WTC11 (cell line): ENCODE measurements at regions not wholly inside any gene's neighbourhood (a gene's known extent, or its start where the extent isn't known, plus 50 kb on each side); places are given as distances from the start of the nearest gene placed in this dataset.

Experiments
- ATAC-seq: fragments of 200-7000 bp; cut with Tn5 transposase; 2 replicates; pipeline ENCODE4 v1.10.0; 2021; ENCODE audit warnings: mild to moderate bottlenecking, moderate library complexity
- CTCF ChIA-PET: fragments of 300-600 bp; sonication (Branson Sonifier 250); formaldehyde crosslinking; loops from one replicate; lab custom pipeline; 2021; ENCODE audit warnings: antibody characterized with exemption; lab: Charles Lee
- POLR2A ChIA-PET: fragments of 350-600 bp; sonication (Branson Sonifier 250); formaldehyde crosslinking; loops from one replicate; lab custom pipeline; 2021; ENCODE audit warnings: antibody characterized with exemption; lab: Charles Lee
- DNase-seq: peaks from one replicate; pipeline ENCODE4 v3.0.0; 2021; ENCODE audit warnings: low spot score
- H3K27ac Mint-ChIP-seq: 2 replicates; pipeline ENCODE4 v1.8.0; 2021; ENCODE audit warnings: mixed read lengths
- H3K27me3 Mint-ChIP-seq: 2 replicates; pipeline ENCODE4 v1.8.0; 2021; ENCODE audit warnings: low read depth, mild to moderate bottlenecking, moderate library complexity, mixed read lengths
- H3K36me3 Mint-ChIP-seq: 2 replicates; pipeline ENCODE4 v1.8.0; 2021; ENCODE audit warnings: mixed read lengths
- H3K4me1 Mint-ChIP-seq: 2 replicates; pipeline ENCODE4 v1.8.0; 2022; ENCODE audit warnings: mixed read lengths
- H3K4me3 Mint-ChIP-seq: 2 replicates; pipeline ENCODE4 v1.8.0; 2021; ENCODE audit warnings: mild to moderate bottlenecking, moderate library complexity, mixed read lengths
- H3K9me3 Mint-ChIP-seq: 2 replicates; pipeline ENCODE4 v1.8.0; 2021; ENCODE audit warnings: mixed read lengths
- ATF6 ChIP-seq: sonication (generic); formaldehyde crosslinking; IDR thresholded peaks from 2 replicates; pipeline ENCODE4 v1.8.1; 2023; ENCODE audit warnings: mild to moderate bottlenecking, missing genetic modification reagents
- CDX4 ChIP-seq: fragments of 250-450 bp; sonication (Bioruptor Pico); IDR thresholded peaks from 2 replicates; pipeline ENCODE4 v1.9.0; 2021; ENCODE audit warnings: moderate library complexity, mild to moderate bottlenecking, inconsistent platforms, borderline replicate concordance
- ERG ChIP-seq: fragments of 250-450 bp; sonication (Bioruptor Pico); IDR thresholded peaks from 2 replicates; pipeline ENCODE4 v1.8.0; 2021; ENCODE audit warnings: mild to moderate bottlenecking
- ETV6 ChIP-seq: sonication (generic); formaldehyde crosslinking; IDR thresholded peaks from 2 replicates; pipeline ENCODE4 v1.8.1; 2022; ENCODE audit warnings: mild to moderate bottlenecking, missing genetic modification reagents
- FOXJ3 ChIP-seq: sonication (generic); formaldehyde crosslinking; IDR thresholded peaks from 2 replicates; pipeline ENCODE4 v1.9.0; 2021; ENCODE audit warnings: missing genetic modification reagents, mild to moderate bottlenecking, borderline replicate concordance
- GABPB1 ChIP-seq: sonication (generic); formaldehyde crosslinking; IDR thresholded peaks from 2 replicates; pipeline ENCODE4 v1.8.1; 2023; ENCODE audit warnings: mild to moderate bottlenecking, missing genetic modification reagents
- HMGA2 ChIP-seq: fragments of 250-450 bp; sonication (Bioruptor Pico); IDR thresholded peaks from 2 replicates; pipeline ENCODE4 v1.4.0; 2021; ENCODE audit warnings: mild to moderate bottlenecking, moderate library complexity
- JAZF1 ChIP-seq: fragments of 250-450 bp; sonication (Bioruptor Pico); IDR thresholded peaks from 2 replicates; pipeline ENCODE4 v1.9.0; 2021; ENCODE audit warnings: moderate library complexity, mild to moderate bottlenecking, inconsistent platforms
- MAX ChIP-seq: sonication (generic); formaldehyde crosslinking; IDR thresholded peaks from 2 replicates; pipeline ENCODE4 v1.8.0; 2022; ENCODE audit warnings: mild to moderate bottlenecking, missing genetic modification reagents
- MXD4 ChIP-seq: fragments of 250-450 bp; sonication (Bioruptor Pico); IDR thresholded peaks from 2 replicates; pipeline ENCODE4 v1.8.0; 2021; ENCODE audit warnings: mild to moderate bottlenecking, moderate library complexity, borderline replicate concordance
- NFATC4 ChIP-seq: fragments of 250-450 bp; sonication (Bioruptor Pico); IDR thresholded peaks from 2 replicates; pipeline ENCODE4 v1.9.0; 2021; ENCODE audit warnings: mild to moderate bottlenecking
- NFE2L1 ChIP-seq: sonication (generic); formaldehyde crosslinking; IDR thresholded peaks from 2 replicates; pipeline ENCODE4 v1.8.1; 2023; ENCODE audit warnings: missing genetic modification reagents
- OVOL2 ChIP-seq: fragments of 250-450 bp; sonication (Bioruptor Pico); IDR thresholded peaks from 2 replicates; pipeline ENCODE4 v1.9.0; 2021; ENCODE audit warnings: mild to moderate bottlenecking, borderline replicate concordance
- TEAD4 ChIP-seq: sonication (generic); formaldehyde crosslinking; IDR thresholded peaks from 2 replicates; pipeline ENCODE4 v1.8.0; 2022; ENCODE audit warnings: mild to moderate bottlenecking, missing genetic modification reagents
- ZBTB21 ChIP-seq: sonication (generic); formaldehyde crosslinking; IDR thresholded peaks from 2 replicates; pipeline ENCODE4 v1.8.1; 2023; ENCODE audit warnings: mild to moderate bottlenecking, missing genetic modification reagents, borderline replicate concordance
- ZNF281 ChIP-seq: sonication (generic); formaldehyde crosslinking; IDR thresholded peaks from 2 replicates; pipeline ENCODE4 v1.8.0; 2023; ENCODE audit warnings: mild to moderate bottlenecking, missing genetic modification reagents
- ZNF423 ChIP-seq: fragments of 250-450 bp; sonication (Bioruptor Pico); IDR thresholded peaks from 2 replicates; pipeline ENCODE4 v2.1.2; 2022; ENCODE audit warnings: mild to moderate bottlenecking, moderate library complexity
- ZNF671 ChIP-seq: fragments of 250-450 bp; sonication (Bioruptor Pico); IDR thresholded peaks from 2 replicates; pipeline ENCODE4 v1.8.0; 2021; ENCODE audit warnings: mild to moderate bottlenecking
- TF ChIP-seq, protein P1 (sequence below): sonication (generic); formaldehyde crosslinking; IDR thresholded peaks from 2 replicates; pipeline ENCODE4 v1.8.0; 2022; ENCODE audit warnings: missing genetic modification reagents
- TF ChIP-seq, protein P2 (sequence below): sonication (generic); formaldehyde crosslinking; IDR thresholded peaks from 2 replicates; pipeline ENCODE4 v1.8.1; 2022; ENCODE audit warnings: low read depth, missing genetic modification reagents, borderline replicate concordance

DNA sequence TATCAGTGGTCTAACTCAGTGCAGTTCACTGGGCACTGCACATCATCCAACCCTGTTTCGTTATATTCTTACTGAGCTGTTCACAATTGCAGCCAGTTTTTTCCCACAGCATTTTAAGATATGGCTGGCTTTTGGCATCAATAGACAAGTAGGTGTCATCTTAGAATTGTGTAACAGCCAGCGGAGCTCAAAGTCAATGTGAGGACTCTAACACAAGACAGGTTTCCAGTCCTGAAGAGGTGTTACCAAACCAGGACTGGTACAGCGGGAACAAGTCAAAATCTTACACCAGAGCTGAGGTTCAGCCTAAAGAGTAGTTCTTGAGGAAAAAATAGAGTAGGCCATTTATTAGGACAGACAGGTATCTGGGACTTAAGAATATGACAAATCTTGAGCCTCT lies 313.3 kb downstream of the SEC16B start:
- ChIA-PET CTCF (no interaction called here), POLR2A (no interaction called here)
- Mint-ChIP-seq H3K4me1 (peaks cover 12% of the 10 kb centered on the region), H3K36me3 (peaks cover 5% of the 10 kb centered on the region; the same call in 1 of the 2 replicates), H3K27me3 (no peaks in the 10 kb centered on the region; the same call in 1 of the 2 replicates), H3K9me3 (peaks cover 25% of the 10 kb centered on the region), H3K27ac (no peak overlapping the region), H3K4me3 (no peak overlapping the region)
- TF ChIP-seq ZNF671 (CRISPR knock-in tag) (no peak), OVOL2 (CRISPR knock-in tag) (no peak), ERG (CRISPR knock-in tag) (no peak), JAZF1 (CRISPR knock-in tag) (no peak), ZNF281 (no peak)
- no peak for DNase-seq
- ATAC-seq, result no peak

DNA sequence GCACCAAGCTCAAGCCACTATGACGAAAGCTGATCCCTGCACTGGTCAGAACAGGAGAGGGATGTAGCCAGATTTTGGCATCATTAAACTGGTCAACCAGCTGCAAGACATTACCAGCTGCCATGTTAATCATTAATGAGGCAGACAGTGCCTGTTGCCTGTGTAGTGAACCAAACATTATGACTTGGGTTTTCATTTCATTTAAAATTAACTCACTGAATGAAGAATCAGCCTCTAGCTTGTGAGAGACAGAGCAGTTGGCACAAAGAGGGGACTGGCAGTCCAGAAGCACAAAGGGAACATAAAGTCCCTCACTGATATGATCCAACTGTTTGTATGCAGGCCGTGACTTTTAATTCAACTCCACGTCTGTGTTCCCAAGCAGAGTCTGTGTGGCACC lies 318.9 kb downstream of the SEC16B start:
- DNase-seq, result no peak
- ChIA-PET CTCF (no interaction called here), POLR2A (no interaction called here)
- H3K36me3 Mint-ChIP-seq, result no peaks in the 10 kb centered on the region
- H3K4me1 Mint-ChIP-seq, result peaks cover 22% of the 10 kb centered on the region
- H3K4me3 Mint-ChIP-seq, result no peak overlapping the region
- no peak overlapping the region for H3K27ac Mint-ChIP-seq
- H3K9me3 Mint-ChIP-seq, result peaks cover 15% of the 10 kb centered on the region
- no peaks in the 10 kb centered on the region for H3K27me3 Mint-ChIP-seq
- ATAC-seq, result no peak
- TF ChIP-seq ZNF423 (CRISPR knock-in tag), result no peak
- TF ChIP-seq, protein P1, sequence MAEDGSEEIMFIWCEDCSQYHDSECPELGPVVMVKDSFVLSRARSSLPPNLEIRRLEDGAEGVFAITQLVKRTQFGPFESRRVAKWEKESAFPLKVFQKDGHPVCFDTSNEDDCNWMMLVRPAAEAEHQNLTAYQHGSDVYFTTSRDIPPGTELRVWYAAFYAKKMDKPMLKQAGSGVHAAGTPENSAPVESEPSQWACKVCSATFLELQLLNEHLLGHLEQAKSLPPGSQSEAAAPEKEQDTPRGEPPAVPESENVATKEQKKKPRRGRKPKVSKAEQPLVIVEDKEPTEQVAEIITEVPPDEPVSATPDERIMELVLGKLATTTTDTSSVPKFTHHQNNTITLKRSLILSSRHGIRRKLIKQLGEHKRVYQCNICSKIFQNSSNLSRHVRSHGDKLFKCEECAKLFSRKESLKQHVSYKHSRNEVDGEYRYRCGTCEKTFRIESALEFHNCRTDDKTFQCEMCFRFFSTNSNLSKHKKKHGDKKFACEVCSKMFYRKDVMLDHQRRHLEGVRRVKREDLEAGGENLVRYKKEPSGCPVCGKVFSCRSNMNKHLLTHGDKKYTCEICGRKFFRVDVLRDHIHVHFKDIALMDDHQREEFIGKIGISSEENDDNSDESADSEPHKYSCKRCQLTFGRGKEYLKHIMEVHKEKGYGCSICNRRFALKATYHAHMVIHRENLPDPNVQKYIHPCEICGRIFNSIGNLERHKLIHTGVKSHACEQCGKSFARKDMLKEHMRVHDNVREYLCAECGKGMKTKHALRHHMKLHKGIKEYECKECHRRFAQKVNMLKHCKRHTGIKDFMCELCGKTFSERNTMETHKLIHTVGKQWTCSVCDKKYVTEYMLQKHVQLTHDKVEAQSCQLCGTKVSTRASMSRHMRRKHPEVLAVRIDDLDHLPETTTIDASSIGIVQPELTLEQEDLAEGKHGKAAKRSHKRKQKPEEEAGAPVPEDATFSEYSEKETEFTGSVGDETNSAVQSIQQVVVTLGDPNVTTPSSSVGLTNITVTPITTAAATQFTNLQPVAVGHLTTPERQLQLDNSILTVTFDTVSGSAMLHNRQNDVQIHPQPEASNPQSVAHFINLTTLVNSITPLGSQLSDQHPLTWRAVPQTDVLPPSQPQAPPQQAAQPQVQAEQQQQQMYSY (CRISPR knock-in tag), result no peak
- no peak for TF ChIP-seq ETV6 (CRISPR knock-in tag)
- no peak for TF ChIP-seq FOXJ3 (CRISPR knock-in tag)
- TF ChIP-seq NFE2L1 (CRISPR knock-in tag), result no peak
- no peak for TF ChIP-seq NFATC4 (CRISPR knock-in tag)
- no peak for TF ChIP-seq MAX
- TF ChIP-seq MXD4 (CRISPR knock-in tag), result no peak
- no peak for TF ChIP-seq HMGA2 (CRISPR knock-in tag)
- TF ChIP-seq ATF6 (CRISPR knock-in tag), result no peak
- no peak for TF ChIP-seq TEAD4 (CRISPR knock-in tag)
- no peak for TF ChIP-seq CDX4 (CRISPR knock-in tag)
- TF ChIP-seq ZBTB21 (CRISPR knock-in tag), result no peak
- TF ChIP-seq GABPB1 (CRISPR knock-in tag), result no peak
- TF ChIP-seq, protein P2, sequence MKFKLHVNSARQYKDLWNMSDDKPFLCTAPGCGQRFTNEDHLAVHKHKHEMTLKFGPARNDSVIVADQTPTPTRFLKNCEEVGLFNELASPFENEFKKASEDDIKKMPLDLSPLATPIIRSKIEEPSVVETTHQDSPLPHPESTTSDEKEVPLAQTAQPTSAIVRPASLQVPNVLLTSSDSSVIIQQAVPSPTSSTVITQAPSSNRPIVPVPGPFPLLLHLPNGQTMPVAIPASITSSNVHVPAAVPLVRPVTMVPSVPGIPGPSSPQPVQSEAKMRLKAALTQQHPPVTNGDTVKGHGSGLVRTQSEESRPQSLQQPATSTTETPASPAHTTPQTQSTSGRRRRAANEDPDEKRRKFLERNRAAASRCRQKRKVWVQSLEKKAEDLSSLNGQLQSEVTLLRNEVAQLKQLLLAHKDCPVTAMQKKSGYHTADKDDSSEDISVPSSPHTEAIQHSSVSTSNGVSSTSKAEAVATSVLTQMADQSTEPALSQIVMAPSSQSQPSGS (CRISPR knock-in tag), result no peak
